ENCODE measurements at regions not wholly inside any gene's neighbourhood (a gene's known extent, or its start where the extent isn't known, plus 50 kb on each side); places are given as distances from the start of the nearest gene placed in this dataset.

DNA sequence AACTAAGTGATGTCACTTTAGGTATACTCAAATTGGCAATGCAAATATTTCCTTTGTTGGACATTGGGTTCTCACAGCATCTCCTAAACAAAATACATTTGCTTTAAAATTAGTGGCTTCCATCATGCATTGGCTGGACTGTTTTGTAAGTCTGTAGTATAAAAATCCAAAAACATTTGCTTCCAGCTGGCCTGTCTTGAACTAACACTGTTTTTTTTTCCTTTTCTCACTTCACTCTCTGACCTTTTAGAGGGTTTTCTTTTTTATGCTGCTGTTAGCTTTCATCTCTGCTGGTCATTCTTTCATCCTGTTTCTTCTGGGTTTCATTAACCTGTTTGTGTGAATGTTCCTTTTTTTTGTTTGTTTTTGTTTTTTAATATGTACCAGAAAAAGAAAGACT lies 121.7 kb upstream of the MLIP start:
- no peaks in the 10 kb centered on the region for H3K9me3 Mint-ChIP-seq (ENCODE audit: low read depth, unreplicated experiment)
- no peaks in the 10 kb centered on the region for H3K36me3 Mint-ChIP-seq (ENCODE audit: insufficient read depth, unreplicated experiment)
- CTCF ChIA-PET = no interaction called here
- H3K4me3 Mint-ChIP-seq (ENCODE audit: low read depth, unreplicated experiment) = no peak overlapping the region
- intact Hi-C loops (cut with micrococcal nuclease; ENCODE audit: unreplicated experiment) = loop anchor here (5.0 to 10.0 kb wide), 2 partner anchors 253 to 525 kb away; no protein-coding TSS in a partner anchor
- H3K27me3 Mint-ChIP-seq (ENCODE audit: unreplicated experiment) = no peaks in the 10 kb centered on the region
- peaks cover 24% of the 10 kb centered on the region for H3K4me1 Mint-ChIP-seq (ENCODE audit: low read depth, unreplicated experiment)
- no TSS peak for BruUV-seq (replicated peaks)
- no peak for DNase-seq
- TF ChIP-seq, protein P1, sequence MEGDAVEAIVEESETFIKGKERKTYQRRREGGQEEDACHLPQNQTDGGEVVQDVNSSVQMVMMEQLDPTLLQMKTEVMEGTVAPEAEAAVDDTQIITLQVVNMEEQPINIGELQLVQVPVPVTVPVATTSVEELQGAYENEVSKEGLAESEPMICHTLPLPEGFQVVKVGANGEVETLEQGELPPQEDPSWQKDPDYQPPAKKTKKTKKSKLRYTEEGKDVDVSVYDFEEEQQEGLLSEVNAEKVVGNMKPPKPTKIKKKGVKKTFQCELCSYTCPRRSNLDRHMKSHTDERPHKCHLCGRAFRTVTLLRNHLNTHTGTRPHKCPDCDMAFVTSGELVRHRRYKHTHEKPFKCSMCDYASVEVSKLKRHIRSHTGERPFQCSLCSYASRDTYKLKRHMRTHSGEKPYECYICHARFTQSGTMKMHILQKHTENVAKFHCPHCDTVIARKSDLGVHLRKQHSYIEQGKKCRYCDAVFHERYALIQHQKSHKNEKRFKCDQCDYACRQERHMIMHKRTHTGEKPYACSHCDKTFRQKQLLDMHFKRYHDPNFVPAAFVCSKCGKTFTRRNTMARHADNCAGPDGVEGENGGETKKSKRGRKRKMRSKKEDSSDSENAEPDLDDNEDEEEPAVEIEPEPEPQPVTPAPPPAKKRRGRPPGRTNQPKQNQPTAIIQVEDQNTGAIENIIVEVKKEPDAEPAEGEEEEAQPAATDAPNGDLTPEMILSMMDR (IDR thresholded peaks at IDR 0.05; ENCODE audit: unreplicated experiment) = no peak
- H3K27ac Mint-ChIP-seq (ENCODE audit: unreplicated experiment) = no peak overlapping the region

DNA sequence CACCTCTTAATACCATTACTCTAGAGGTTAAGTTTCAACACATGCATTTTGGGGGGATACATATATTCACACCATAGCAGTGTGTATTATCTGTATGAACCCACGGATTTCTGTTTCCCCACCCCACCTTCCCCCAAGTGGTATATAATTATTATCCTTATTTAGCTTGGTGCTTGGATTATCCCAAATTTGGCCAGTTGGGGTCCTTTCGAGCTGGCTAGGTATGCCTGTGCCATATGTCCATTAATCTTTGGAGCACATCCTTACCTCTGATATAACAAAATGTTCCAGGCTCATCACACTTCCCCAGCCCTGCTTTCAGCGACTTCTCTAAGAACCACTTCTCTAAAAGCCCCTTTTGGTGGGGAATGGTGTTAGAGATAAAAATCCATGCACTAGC lies 118.7 kb upstream of the MLIP start:
- H3K27me3 Mint-ChIP-seq (ENCODE audit: unreplicated experiment) = no peaks in the 10 kb centered on the region
- CTCF ChIA-PET = no interaction called here
- no peak for DNase-seq
- no TSS peak for BruUV-seq (replicated peaks)
- no peak overlapping the region for H3K27ac Mint-ChIP-seq (ENCODE audit: unreplicated experiment)
- H3K9me3 Mint-ChIP-seq (ENCODE audit: low read depth, unreplicated experiment) = no peaks in the 10 kb centered on the region
- intact Hi-C loops (cut with micrococcal nuclease; ENCODE audit: unreplicated experiment) = no loop called here
- H3K4me1 Mint-ChIP-seq (ENCODE audit: low read depth, unreplicated experiment) = no peaks in the 10 kb centered on the region
- TF ChIP-seq, protein P1 (IDR thresholded peaks at IDR 0.05; ENCODE audit: unreplicated experiment) = no peak
- H3K4me3 Mint-ChIP-seq (ENCODE audit: low read depth, unreplicated experiment) = no peak overlapping the region
- H3K36me3 Mint-ChIP-seq (ENCODE audit: insufficient read depth, unreplicated experiment) = no peaks in the 10 kb centered on the region

DNA sequence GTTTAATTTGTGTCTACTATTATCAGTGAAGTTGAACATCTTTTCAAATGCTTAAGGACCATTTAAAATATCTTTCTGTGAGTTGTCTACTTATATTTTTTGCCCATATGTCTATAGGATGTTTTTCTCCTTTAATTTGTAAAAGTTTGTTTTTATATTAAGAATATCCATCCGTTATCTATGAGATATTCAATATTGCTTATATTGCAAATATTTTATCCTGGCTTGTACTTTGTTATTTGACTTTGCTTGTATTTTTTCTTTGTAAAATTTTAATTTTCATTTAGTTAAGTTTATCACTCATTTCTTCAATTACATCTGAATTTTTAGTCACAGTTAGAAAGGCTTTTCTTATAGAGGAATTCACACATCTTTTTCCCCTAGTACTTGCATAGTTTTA lies 117.0 kb upstream of the MLIP start:
- CTCF ChIA-PET = no interaction called here
- DNase-seq = no peak
- Mint-ChIP-seq H3K27me3 (ENCODE audit: unreplicated experiment) (no peaks in the 10 kb centered on the region), H3K9me3 (ENCODE audit: low read depth, unreplicated experiment) (no peaks in the 10 kb centered on the region), H3K4me1 (ENCODE audit: low read depth, unreplicated experiment) (peaks cover 9% of the 10 kb centered on the region), H3K36me3 (ENCODE audit: insufficient read depth, unreplicated experiment) (no peaks in the 10 kb centered on the region), H3K4me3 (ENCODE audit: low read depth, unreplicated experiment) (no peak overlapping the region), H3K27ac (ENCODE audit: unreplicated experiment) (no peak overlapping the region)
- intact Hi-C loops (cut with micrococcal nuclease; ENCODE audit: unreplicated experiment) = no loop called here
- TF ChIP-seq, protein P1 (IDR thresholded peaks at IDR 0.05; ENCODE audit: unreplicated experiment) = no peak
- BruUV-seq (replicated peaks) = no TSS peak

DNA sequence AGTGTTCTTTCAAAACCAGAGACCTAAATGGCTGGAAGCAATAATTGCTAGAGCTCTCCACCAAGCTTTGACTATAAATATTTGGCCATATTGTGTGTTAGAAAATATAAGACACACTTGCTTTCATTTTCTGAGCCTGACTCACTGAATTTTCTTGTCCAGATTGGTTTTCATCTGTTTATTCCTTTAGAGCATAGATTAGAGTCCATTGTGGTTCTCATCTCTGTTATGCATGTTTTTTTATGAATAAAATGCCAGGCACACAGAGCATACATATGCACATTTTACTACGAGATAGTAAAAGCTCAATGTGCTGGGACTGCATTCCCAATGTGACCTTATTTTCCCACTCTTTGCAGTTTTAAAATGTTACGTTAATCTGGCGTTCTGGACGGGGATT lies 115.3 kb upstream of the MLIP start:
- TF ChIP-seq, protein P1 (IDR thresholded peaks at IDR 0.05; ENCODE audit: unreplicated experiment) = no peak
- H3K9me3 Mint-ChIP-seq (ENCODE audit: low read depth, unreplicated experiment) = no peaks in the 10 kb centered on the region
- CTCF ChIA-PET = no interaction called here
- no peak overlapping the region for H3K27ac Mint-ChIP-seq (ENCODE audit: unreplicated experiment)
- no peaks in the 10 kb centered on the region for H3K36me3 Mint-ChIP-seq (ENCODE audit: insufficient read depth, unreplicated experiment)
- H3K4me3 Mint-ChIP-seq (ENCODE audit: low read depth, unreplicated experiment) = no peak overlapping the region
- no peak for DNase-seq
- H3K4me1 Mint-ChIP-seq (ENCODE audit: low read depth, unreplicated experiment) = peaks cover 9% of the 10 kb centered on the region
- BruUV-seq (replicated peaks) = no TSS peak
- no peaks in the 10 kb centered on the region for H3K27me3 Mint-ChIP-seq (ENCODE audit: unreplicated experiment)
- intact Hi-C loops (cut with micrococcal nuclease; ENCODE audit: unreplicated experiment) = no loop called here

Measured in Calu3 (cell line).